ENCODE measurements at regions not wholly inside any gene's neighbourhood (a gene's known extent, or its start where the extent isn't known, plus 50 kb on each side); places are given as distances from the start of the nearest gene placed in this dataset.

- DNase-seq, result no peak
- Mint-ChIP-seq H3K4me1 (ENCODE audit: low read depth) (no peaks in the 10 kb centered on the region), H3K4me3 (no peak overlapping the region), H3K27ac (no peak overlapping the region), H3K9me3 (peaks cover 40% of the 10 kb centered on the region), H3K36me3 (ENCODE audit: low read depth) (peaks cover 14% of the 10 kb centered on the region; the same call in 1 of the 2 replicates), H3K27me3 (ENCODE audit: insufficient read depth) (peaks cover 3% of the 10 kb centered on the region)
- no peak for TF ChIP-seq CTCF (IDR thresholded peaks at IDR 0.05)
Measured at GRCh38 chr2:239724851-239725550, 300.1 kb downstream of the NDUFA10 start.

GRCh38 chr2:239724194-239724849 is 300.8 kb downstream of the NDUFA10 start:
- Mint-ChIP-seq H3K27me3 (ENCODE audit: insufficient read depth) (no peaks in the 10 kb centered on the region; the same call in 1 of the 2 replicates), H3K27ac (no peak overlapping the region), H3K9me3 (peaks cover 37% of the 10 kb centered on the region), H3K4me1 (ENCODE audit: low read depth) (no peaks in the 10 kb centered on the region), H3K36me3 (ENCODE audit: low read depth) (peaks cover 14% of the 10 kb centered on the region; the same call in 1 of the 2 replicates), H3K4me3 (no peak overlapping the region)
- TF ChIP-seq CTCF (IDR thresholded peaks at IDR 0.05), result no peak
- no peak for DNase-seq

GRCh38 chr2:239723486-239724193 is 301.5 kb downstream of the NDUFA10 start:
- DNase-seq, result no peak
- H3K36me3 Mint-ChIP-seq (ENCODE audit: low read depth), result peaks cover 12% of the 10 kb centered on the region; the same call in 1 of the 2 replicates
- peaks cover 33% of the 10 kb centered on the region for H3K9me3 Mint-ChIP-seq
- H3K27me3 Mint-ChIP-seq (ENCODE audit: insufficient read depth), result no peaks in the 10 kb centered on the region; the same call in 1 of the 2 replicates
- no peak overlapping the region for H3K4me3 Mint-ChIP-seq
- no peaks in the 10 kb centered on the region for H3K4me1 Mint-ChIP-seq (ENCODE audit: low read depth)
- TF ChIP-seq CTCF (IDR thresholded peaks at IDR 0.05), result no peak
- no peak overlapping the region for H3K27ac Mint-ChIP-seq

DNA sequence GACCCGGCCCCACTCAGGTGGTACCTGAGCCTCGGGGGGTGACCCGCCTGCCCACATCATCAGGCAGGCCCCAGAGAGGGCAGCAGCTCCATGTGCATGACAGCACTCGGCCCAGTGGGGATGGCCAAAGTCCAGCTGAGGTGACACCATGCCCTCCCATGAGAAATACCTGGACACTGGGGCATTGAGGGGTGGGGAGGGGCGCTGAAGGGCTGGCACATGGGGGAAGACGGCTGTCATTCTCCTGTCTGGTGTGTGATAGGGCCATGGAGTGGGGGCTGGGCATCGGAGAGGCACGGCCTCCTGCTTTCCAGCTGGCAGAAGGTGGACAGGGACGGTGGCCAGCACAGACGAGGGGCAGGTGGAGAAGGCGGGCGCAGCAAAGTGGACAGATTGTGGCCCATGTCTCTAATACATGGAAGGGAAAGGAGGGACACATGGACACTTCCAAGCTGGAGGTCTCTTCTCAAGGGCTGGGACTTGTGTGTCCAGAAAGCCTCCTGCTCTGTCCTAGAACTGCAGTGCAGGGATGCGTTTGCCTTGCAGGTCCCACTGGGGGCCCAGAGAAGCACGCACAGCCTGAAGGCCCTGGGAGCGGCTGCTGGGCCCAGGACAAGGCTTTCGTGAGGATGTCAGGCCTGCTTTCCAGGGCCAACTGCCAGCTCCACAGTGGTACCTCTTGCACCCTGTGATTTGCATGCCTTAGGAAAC is 302.2 kb downstream of the NDUFA10 start:
- peaks cover 32% of the 10 kb centered on the region for H3K9me3 Mint-ChIP-seq
- H3K27me3 Mint-ChIP-seq (ENCODE audit: insufficient read depth), result no peaks in the 10 kb centered on the region; the same call in 1 of the 2 replicates
- no peak for DNase-seq
- no peak for TF ChIP-seq CTCF (IDR thresholded peaks at IDR 0.05)
- peaks cover 6% of the 10 kb centered on the region; the same call in 1 of the 2 replicates for H3K36me3 Mint-ChIP-seq (ENCODE audit: low read depth)
- H3K27ac Mint-ChIP-seq, result no peak overlapping the region
- H3K4me1 Mint-ChIP-seq (ENCODE audit: low read depth), result no peaks in the 10 kb centered on the region
- H3K4me3 Mint-ChIP-seq, result no peak overlapping the region

All from HFFc6 (cell line).